Tibial nerve (tissue), 4 donors: ENCODE measurements at regions not wholly inside any gene's neighbourhood (a gene's known extent, or its start where the extent isn't known, plus 50 kb on each side); places are given as distances from the start of the nearest gene placed in this dataset.

Source experiments
- EP300 ChIP-seq, 2 donors: sonication (generic); formaldehyde crosslinking; IDR thresholded peaks; one replicate each; pipeline ENCODE4 v1.6.1; 2017; ENCODE audit warnings: antibody characterized with exemption in 2 of 2, mild to moderate bottlenecking in 1 of 2
- POLR2A ChIP-seq, 2 donors: fragments of 450-650 bp; IDR thresholded peaks; one replicate each; pipeline ENCODE4 v1.6.1; 2017; ENCODE audit warnings: antibody characterized with exemption in 2 of 2, mild to moderate bottlenecking in 2 of 2, moderate library complexity in 2 of 2
- TF ChIP-seq, protein P1 (sequence below), 5 experiments: fragments of 200-600 bp in 3 of 5; fragments of 450-650 bp in 2 of 5; sonication (generic) in 3 of 5; IDR thresholded peaks; one replicate each; pipeline ENCODE4 v1.5.1; 2016 to 2019; ENCODE audit warnings: antibody characterized with exemption in 5 of 5, mild to moderate bottlenecking in 3 of 5, moderate library complexity in 2 of 5

DNA sequence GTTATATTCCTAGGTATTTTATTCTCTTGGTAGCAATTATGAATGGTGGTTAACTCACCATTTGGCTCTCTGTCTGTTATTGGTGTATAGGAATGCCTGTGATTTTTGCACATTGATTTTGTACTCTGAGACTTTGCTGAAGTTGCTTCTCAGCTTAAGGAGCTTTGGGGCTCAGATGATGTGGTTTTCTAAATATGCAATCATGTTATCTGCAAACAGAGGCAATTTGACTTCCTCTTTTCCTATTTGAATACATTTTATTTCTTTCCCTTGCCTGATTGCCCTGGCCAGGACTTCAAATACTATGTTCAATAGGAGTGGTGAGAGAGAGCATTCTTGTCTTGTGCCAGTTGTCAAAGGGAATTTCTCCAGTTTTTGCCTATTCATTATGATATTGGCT, 310.9 kb upstream of the RBMY1B start:
- no peak for TF ChIP-seq POLR2A (IDR thresholded peaks at IDR 0.05)
- TF ChIP-seq, protein P1, sequence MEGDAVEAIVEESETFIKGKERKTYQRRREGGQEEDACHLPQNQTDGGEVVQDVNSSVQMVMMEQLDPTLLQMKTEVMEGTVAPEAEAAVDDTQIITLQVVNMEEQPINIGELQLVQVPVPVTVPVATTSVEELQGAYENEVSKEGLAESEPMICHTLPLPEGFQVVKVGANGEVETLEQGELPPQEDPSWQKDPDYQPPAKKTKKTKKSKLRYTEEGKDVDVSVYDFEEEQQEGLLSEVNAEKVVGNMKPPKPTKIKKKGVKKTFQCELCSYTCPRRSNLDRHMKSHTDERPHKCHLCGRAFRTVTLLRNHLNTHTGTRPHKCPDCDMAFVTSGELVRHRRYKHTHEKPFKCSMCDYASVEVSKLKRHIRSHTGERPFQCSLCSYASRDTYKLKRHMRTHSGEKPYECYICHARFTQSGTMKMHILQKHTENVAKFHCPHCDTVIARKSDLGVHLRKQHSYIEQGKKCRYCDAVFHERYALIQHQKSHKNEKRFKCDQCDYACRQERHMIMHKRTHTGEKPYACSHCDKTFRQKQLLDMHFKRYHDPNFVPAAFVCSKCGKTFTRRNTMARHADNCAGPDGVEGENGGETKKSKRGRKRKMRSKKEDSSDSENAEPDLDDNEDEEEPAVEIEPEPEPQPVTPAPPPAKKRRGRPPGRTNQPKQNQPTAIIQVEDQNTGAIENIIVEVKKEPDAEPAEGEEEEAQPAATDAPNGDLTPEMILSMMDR (IDR thresholded peaks at IDR 0.05), result no peak
- no peak for TF ChIP-seq EP300 (IDR thresholded peaks at IDR 0.05)
